ENCODE measurements at regions not wholly inside any gene's neighbourhood (a gene's known extent, or its start where the extent isn't known, plus 50 kb on each side); places are given as distances from the start of the nearest gene placed in this dataset.

GRCh38 chr4:71107726-71108125, 114.3 kb downstream of the DCK start:
- TF ChIP-seq CTCF (IDR thresholded peaks at IDR 0.05) (no peak), POLR2A (IDR thresholded peaks at IDR 0.05) (no peak), EP300 (IDR thresholded peaks at IDR 0.05) (no peak)

All from gastroesophageal sphincter (tissue), 3 donors.